HEK293 (cell line): ENCODE measurements at regions not wholly inside any gene's neighbourhood (a gene's known extent, or its start where the extent isn't known, plus 50 kb on each side); places are given as distances from the start of the nearest gene placed in this dataset.

ENCODE experiments used
- BCL11A ChIP-seq: fragments of 450-650 bp; formaldehyde crosslinking; IDR thresholded peaks from 2 replicates; pipeline ENCODE4 v1.5.1; 2016; ENCODE audit warnings: low read depth, missing biosample characterization, missing genetic modification characterization
- CTCF ChIP-seq: fragments of 450-650 bp; formaldehyde crosslinking; IDR thresholded peaks from 2 replicates; pipeline ENCODE4 v1.5.1; 2016; ENCODE audit warnings: missing biosample characterization, missing genetic modification characterization
- KLF16 ChIP-seq: fragments of 450-650 bp; formaldehyde crosslinking; IDR thresholded peaks from 2 replicates; pipeline ENCODE4 v1.5.1; 2017; ENCODE audit warnings: missing biosample characterization, missing genetic modification characterization
- SP3 ChIP-seq: fragments of 450-650 bp; formaldehyde crosslinking; IDR thresholded peaks from 2 replicates; pipeline ENCODE4 v1.5.1; 2016; ENCODE audit warnings: missing biosample characterization, missing genetic modification characterization
- TCF7L2 ChIP-seq: IDR thresholded peaks from 2 replicates; pipeline ENCODE4 v1.6.1; 2011; ENCODE audit warnings: low read depth, mild to moderate bottlenecking, inconsistent platforms, low read length, moderate library complexity, borderline replicate concordance
- ZBTB1 ChIP-seq: fragments of 450-650 bp; formaldehyde crosslinking; IDR thresholded peaks from 2 replicates; pipeline ENCODE4 v1.5.1; 2016; ENCODE audit warnings: missing biosample characterization, missing genetic modification characterization
- ZFP37 ChIP-seq: fragments of 450-650 bp; formaldehyde crosslinking; IDR thresholded peaks from 2 replicates; pipeline ENCODE4 v1.5.1; 2016; ENCODE audit warnings: missing biosample characterization, missing genetic modification characterization
- ZNF112 ChIP-seq: fragments of 450-650 bp; formaldehyde crosslinking; IDR thresholded peaks from 2 replicates; pipeline ENCODE4 v1.5.0; 2017; ENCODE audit warnings: missing biosample characterization, missing genetic modification characterization
- ZNF37A ChIP-seq: fragments of 450-650 bp; IDR thresholded peaks from 2 replicates; pipeline ENCODE4 v1.5.1; 2018; ENCODE audit warnings: missing biosample characterization, missing genetic modification characterization
- ZNF571 ChIP-seq: fragments of 450-650 bp; formaldehyde crosslinking; IDR thresholded peaks from 2 replicates; pipeline ENCODE4 v1.5.0; 2017; ENCODE audit warnings: missing biosample characterization, missing genetic modification characterization
- ZNF768 ChIP-seq: fragments of 450-650 bp; formaldehyde crosslinking; IDR thresholded peaks from 2 replicates; pipeline ENCODE4 v1.5.1; 2018; ENCODE audit warnings: missing biosample characterization, mild to moderate bottlenecking, missing genetic modification characterization

GRCh38 chr5:54678737-54679136 is 161.2 kb downstream of the SNX18 start:
- TF ChIP-seq ZBTB1 (no peak), CTCF (tag by site-specific recombination) (no peak), SP3 (no peak), TCF7L2 (no peak), BCL11A (tag by site-specific recombination) (no peak), ZFP37 (tag by site-specific recombination) (no peak), ZNF571 (tag by site-specific recombination) (no peak), ZNF37A (tag by site-specific recombination) (no peak), ZNF112 (tag by site-specific recombination) (no peak), ZNF768 (tag by site-specific recombination) (no peak), KLF16 (tag by site-specific recombination) (no peak)
